IMR-90 (cell line): ENCODE measurements at regions not wholly inside any gene's neighbourhood (a gene's known extent, or its start where the extent isn't known, plus 50 kb on each side); places are given as distances from the start of the nearest gene placed in this dataset.

Experiments
- CEBPB ChIP-seq: IDR thresholded peaks from 2 replicates; pipeline ENCODE4 v1.6.1; 2012; ENCODE audit warnings: low read depth, low read length, improper control_type of control experiment
- CTCF ChIP-seq: conservative IDR thresholded peaks from 2 replicates; pipeline ENCODE4 v1.5.1; 2012; ENCODE audit warnings: mild to moderate bottlenecking, low read depth, low read length, improper control_type of control experiment
- ELK1 ChIP-seq: fragments of 150-350 bp; IDR thresholded peaks from 2 replicates; pipeline ENCODE4 v1.6.1; 2016; ENCODE audit warnings: low read depth, mild to moderate bottlenecking, low read length, moderate library complexity, borderline replicate concordance
- MAFK ChIP-seq: IDR thresholded peaks from 2 replicates; pipeline ENCODE4 v1.6.1; 2012; ENCODE audit warnings: low read depth, low read length, improper control_type of control experiment
- NFE2L2 ChIP-seq: fragments of 150-350 bp; IDR thresholded peaks from 2 replicates; pipeline ENCODE4 v1.6.1; 2016; ENCODE audit warnings: low read depth, mild to moderate bottlenecking, low read length
- POLR2A ChIP-seq: IDR thresholded peaks from 2 replicates; pipeline ENCODE4 v1.6.1; 2012; ENCODE audit warnings: mild to moderate bottlenecking, low read depth, low read length
- RAD21 ChIP-seq: IDR thresholded peaks from 2 replicates; pipeline ENCODE4 v1.6.1; 2012; ENCODE audit warnings: low read length, improper control_type of control experiment
- RCOR1 ChIP-seq: IDR thresholded peaks from 2 replicates; pipeline ENCODE4 v1.6.1; 2012; ENCODE audit warnings: mild to moderate bottlenecking, low read length, improper control_type of control experiment; ENCODE audit not compliant: insufficient replicate concordance
- SMC3 ChIP-seq: fragments of 150-350 bp; IDR thresholded peaks from 2 replicates; pipeline ENCODE4 v1.6.1; 2016; ENCODE audit warnings: low read depth, mild to moderate bottlenecking, antibody characterized with exemption, low read length, moderate library complexity

GRCh38 chr11:39542460-39542859 is 1917.0 kb downstream of the LRRC4C start:
- TF ChIP-seq CTCF (no peak), CEBPB (no peak), POLR2A (no peak), ELK1 (no peak), RAD21 (no peak), RCOR1 (no peak), NFE2L2 (no peak), SMC3 (no peak), MAFK (no peak)
